Endothelial cell of umbilical vein (primary cell): ENCODE measurements at regions not wholly inside any gene's neighbourhood (a gene's known extent, or its start where the extent isn't known, plus 50 kb on each side); places are given as distances from the start of the nearest gene placed in this dataset.

Source experiments
- BruUV-seq: library from RNA; stranded (reverse); fragments of 400-500 nt; replicated peaks from 2 replicates; lab custom pipeline; 2021; lab: Mats Ljungman, UMichigan
- CTCF ChIA-PET: fragments of 300-600, 350-600 bp; sonication (Branson Sonifier 250); formaldehyde crosslinking; loops from one replicate; lab custom pipeline; 2021; ENCODE audit warnings: antibody characterized with exemption, inconsistent platforms; lab: Charles Lee
- POLR2A ChIA-PET: fragments of 300-600, 350-600 bp; sonication (Branson Sonifier 250); formaldehyde crosslinking; loops from one replicate; lab custom pipeline; 2021; ENCODE audit warnings: antibody characterized with exemption, inconsistent platforms; lab: Charles Lee
- DNase-seq: peaks from one replicate; pipeline ENCODE4 v3.0.0-alpha.2; 2011; ENCODE audit warnings: low read depth, low spot score
- FAIRE-seq: peaks from 2 replicates; lab custom pipeline; 2011; peaks lifted over from hg19 to GRCh38; lab: Jason Lieb, UNC
- H2AFZ ChIP-seq: 2 replicates; pipeline ENCODE4 v1.6.0; 2012; ENCODE audit warnings: low read depth, low read length, control low read depth, inconsistent platforms
- H3K27ac ChIP-seq: 2 replicates; pipeline ENCODE4 v1.5.1; 2011; ENCODE audit warnings: low read depth, mild to moderate bottlenecking, control low read depth, low read length, moderate library complexity; ENCODE audit not compliant: insufficient read depth
- H3K27me3 ChIP-seq, 2 experiments: 2 replicates each; pipeline versions ENCODE4 v1.6.0 to v1.6.1; 2011; ENCODE audit warnings: low read length in 2 of 2, mixed read lengths in 1 of 2; ENCODE audit not compliant: control insufficient read depth in 2 of 2, insufficient read depth in 2 of 2
- H3K36me3 ChIP-seq, 2 experiments: 2 replicates in 1 of 2; 3 replicates in 1 of 2; pipeline ENCODE4 v1.5.1; 2011; ENCODE audit warnings: low read length in 2 of 2, mild to moderate bottlenecking in 1 of 2, moderate library complexity in 1 of 2; ENCODE audit not compliant: control insufficient read depth in 2 of 2, insufficient read depth in 2 of 2; ENCODE audit errors: extremely low read depth in 1 of 2
- H3K4me1 ChIP-seq: 3 replicates; pipeline ENCODE4 v1.5.1; 2011; ENCODE audit warnings: mild to moderate bottlenecking, low read length; ENCODE audit not compliant: control insufficient read depth, insufficient read depth; ENCODE audit errors: extremely low read depth
- H3K4me2 ChIP-seq: 2 replicates; pipeline ENCODE4 v1.6.1; 2011; ENCODE audit warnings: low read length, control low read depth, mixed read lengths; ENCODE audit not compliant: insufficient read depth
- H3K4me3 ChIP-seq, 3 experiments: fragments of 200-600 bp in 1 of 3; sonication (generic), shearing (Covaris generic) in 1 of 3; replicated peaks in 1 of 3; 2 replicates each; pipeline ENCODE4 v1.5.1; 2011 to 2016; ENCODE audit warnings: control low read depth in 3 of 3, low read length in 3 of 3, mild to moderate bottlenecking in 2 of 3, inconsistent platforms in 1 of 3, low read depth in 1 of 3, moderate library complexity in 1 of 3; ENCODE audit not compliant: insufficient read depth in 1 of 3
- H3K79me2 ChIP-seq: 2 replicates; pipeline ENCODE4 v1.6.0; 2012; ENCODE audit warnings: low read length, inconsistent platforms; ENCODE audit not compliant: control insufficient read depth, insufficient read depth
- H3K9ac ChIP-seq: replicated peaks from 2 replicates; pipeline ENCODE3; 2011; ENCODE audit warnings: low read length, control low read depth; ENCODE audit not compliant: insufficient read depth; ENCODE audit errors: extremely low read depth
- H3K9me1 ChIP-seq: replicated peaks from 3 replicates; pipeline ENCODE4 v1.6.0; 2011; ENCODE audit warnings: mild to moderate bottlenecking, low read length; ENCODE audit not compliant: control insufficient read depth, insufficient read depth; ENCODE audit errors: extremely low read depth
- H3K9me3 ChIP-seq: replicated peaks from 2 replicates; pipeline ENCODE4 v1.5.1; 2012; ENCODE audit warnings: low read length, inconsistent platforms; ENCODE audit not compliant: control insufficient read depth, insufficient read depth
- H4K20me1 ChIP-seq: replicated peaks from 2 replicates; pipeline ENCODE3; 2011; ENCODE audit warnings: mild to moderate bottlenecking, low read length; ENCODE audit not compliant: control insufficient read depth, insufficient read depth; ENCODE audit errors: extremely low read depth
- CTCF ChIP-seq, 2 donors: IDR thresholded peaks; 1 replicate in 1 of 2; 2 replicates in 1 of 2; pipeline ENCODE4 v1.5.1; 2011; ENCODE audit warnings: low read length in 2 of 2, mild to moderate bottlenecking in 2 of 2, moderate library complexity in 2 of 2, control low read depth in 1 of 2, inconsistent platforms in 1 of 2, low read depth in 1 of 2; ENCODE audit not compliant: insufficient read depth in 1 of 2; ENCODE audit errors: extremely low read depth in 1 of 2
- EZH2 ChIP-seq: IDR thresholded peaks from 2 replicates; pipeline ENCODE4 v1.6.1; 2012; ENCODE audit warnings: borderline replicate concordance, low read depth, mild to moderate bottlenecking, moderate library complexity, low read length, inconsistent platforms; ENCODE audit not compliant: severe bottlenecking
- FOS ChIP-seq: IDR thresholded peaks from 2 replicates; pipeline ENCODE4 v1.6.1; 2011; ENCODE audit warnings: mild to moderate bottlenecking, low read length, moderate library complexity, borderline replicate concordance; ENCODE audit not compliant: insufficient read depth
- GATA2 ChIP-seq: IDR thresholded peaks from 2 replicates; pipeline ENCODE4 v1.7.0; 2011; ENCODE audit warnings: low read depth, mild to moderate bottlenecking, moderate library complexity, mixed read lengths, low read length; ENCODE audit not compliant: insufficient read length, insufficient read depth
- JUN ChIP-seq: IDR thresholded peaks from 2 replicates; pipeline ENCODE4 v1.6.1; 2011; ENCODE audit warnings: borderline replicate concordance, low read depth; ENCODE audit not compliant: insufficient read length, insufficient read depth
- MYC ChIP-seq: IDR thresholded peaks from one replicate; pipeline ENCODE4 v1.6.1; 2011; ENCODE audit warnings: mild to moderate bottlenecking, low read depth, low read length
- POLR2A ChIP-seq: IDR thresholded peaks from 2 replicates; pipeline ENCODE4 v1.6.1; 2012; ENCODE audit warnings: low read depth, mild to moderate bottlenecking, control low read depth, low read length
- POLR2AphosphoS5 ChIP-seq: IDR thresholded peaks from 2 replicates; pipeline ENCODE4 v1.6.1; 2012; ENCODE audit warnings: low read depth, mild to moderate bottlenecking, control low read depth, low read length, moderate library complexity; ENCODE audit not compliant: insufficient read depth
- dilution Hi-C: fragments of 300-500 bp; cut with MboI; formaldehyde crosslinking; loops from one replicate; pipeline ENCODE4 v1.15.0; 2019; ENCODE audit warnings: low sequenced_read_pairs; ENCODE audit not compliant: extremely low pct_ligation_motif_present
- intact Hi-C: fragments of 100-400 bp; cut with micrococcal nuclease; formaldehyde crosslinking; loops from one replicate; pipeline ENCODE4 v1.10.0; 2022
- TF ChIP-seq, protein P1 (sequence below): IDR thresholded peaks from 2 replicates; pipeline ENCODE4 v1.6.1; 2011; ENCODE audit not compliant: insufficient read depth, insufficient read length

DNA sequence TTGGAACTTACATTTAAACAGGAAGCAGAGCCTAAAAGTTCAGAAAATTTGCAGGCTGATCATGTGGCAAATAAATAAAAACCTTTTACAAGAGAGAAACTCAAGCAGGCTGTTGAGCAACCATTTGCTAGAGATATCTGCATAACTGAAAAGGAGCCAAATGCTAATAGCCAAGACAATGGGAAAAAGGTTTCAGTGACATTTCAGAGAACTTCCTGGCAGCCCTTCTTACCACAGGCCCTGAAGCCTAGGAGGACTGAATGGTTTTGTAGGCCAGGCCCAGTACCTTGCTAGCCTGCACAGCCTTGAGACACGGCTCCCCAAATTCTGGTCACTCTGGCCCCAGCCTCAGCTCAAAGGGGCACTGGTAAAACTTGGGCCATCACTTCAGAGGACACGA lies 945.1 kb downstream of the ADGRL3 start:
- no TSS peak for BruUV-seq
- Histone ChIP-seq H2AFZ (no peak overlapping the region), H3K9me1 (no peaks in the 10 kb centered on the region), H3K4me3 (no peak overlapping the region), H3K4me2 (no peak overlapping the region), H3K79me2 (no peaks in the 10 kb centered on the region), H3K36me3 (no peaks in the 10 kb centered on the region), H3K4me1 (no peaks in the 10 kb centered on the region), H3K9me3 (peaks cover 3% of the 10 kb centered on the region), H3K27me3 (no peaks in the 10 kb centered on the region), H3K27ac (no peak overlapping the region), H4K20me1 (no peaks in the 10 kb centered on the region), H3K9ac (no peak overlapping the region)
- ChIA-PET CTCF (no interaction called here), POLR2A (no interaction called here)
- FAIRE-seq (no peak), DNase-seq (no peak)
- TF ChIP-seq MYC, result no peak
- TF ChIP-seq POLR2AphosphoS5, result no peak
- TF ChIP-seq GATA2, result no peak
- TF ChIP-seq POLR2A, result no peak
- TF ChIP-seq, protein P1, sequence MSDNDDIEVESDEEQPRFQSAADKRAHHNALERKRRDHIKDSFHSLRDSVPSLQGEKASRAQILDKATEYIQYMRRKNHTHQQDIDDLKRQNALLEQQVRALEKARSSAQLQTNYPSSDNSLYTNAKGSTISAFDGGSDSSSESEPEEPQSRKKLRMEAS, result no peak
- TF ChIP-seq CTCF (IDR thresholded peaks at IDR 0.05; ENCODE audit: extremely low read depth in 1 of 2, insufficient read depth in 1 of 2, low read depth in 1 of 2, low read length in 2 of 2), result no peak
- TF ChIP-seq FOS, result no peak
- TF ChIP-seq JUN, result no peak
- no peak for TF ChIP-seq EZH2
- intact Hi-C loops, result no loop called here
- dilution Hi-C loops, result no loop called here
